GM23338 (cell line): ENCODE measurements at regions not wholly inside any gene's neighbourhood (a gene's known extent, or its start where the extent isn't known, plus 50 kb on each side); places are given as distances from the start of the nearest gene placed in this dataset.
A peak's percentile ranks its signal among the peaks of the same experiment; 100 is the strongest.

ENCODE experiments used
- ATAC-seq: fragments of 200-7000 bp; cut with Tn5 transposase; 3 replicates; pipeline ENCODE4 v1.9.1; 2020
- DNase-seq: peaks from one replicate; pipeline ENCODE4 v3.0.0-alpha.2; 2015; ENCODE audit warnings: low spot score
- H2AFZ ChIP-seq: fragments of 200-600 bp; sonication (generic); 2 replicates; pipeline ENCODE4 v1.8.0; 2016; ENCODE audit warnings: antibody characterized with exemption, mild to moderate bottlenecking, moderate library complexity
- H3F3A ChIP-seq: fragments of 200-600 bp; sonication (generic); replicated peaks from 2 replicates; pipeline ENCODE4 v1.8.0; 2017; ENCODE audit warnings: antibody characterized with exemption, mixed run types, low read depth
- H3K27ac ChIP-seq: fragments of 200-600 bp; sonication (generic); 2 replicates; pipeline ENCODE4 v1.6.1; 2016; ENCODE audit warnings: low read depth
- H3K27me3 ChIP-seq: fragments of 200-600 bp; sonication (generic); 2 replicates; pipeline ENCODE4 v1.8.0; 2016; ENCODE audit warnings: mild to moderate bottlenecking, mixed run types, moderate library complexity; ENCODE audit not compliant: insufficient read depth
- H3K36me3 ChIP-seq: fragments of 200-600 bp; sonication (generic); 2 replicates; pipeline ENCODE4 v1.8.0; 2016; ENCODE audit warnings: mild to moderate bottlenecking; ENCODE audit not compliant: insufficient read depth
- H3K4me1 ChIP-seq: fragments of 200-600 bp; sonication (generic); 2 replicates; pipeline ENCODE4 v1.8.0; 2016; ENCODE audit warnings: mild to moderate bottlenecking, moderate library complexity; ENCODE audit not compliant: insufficient read depth
- H3K4me2 ChIP-seq: fragments of 200-600 bp; sonication (generic); 2 replicates; pipeline ENCODE4 v1.7.1; 2017; ENCODE audit warnings: mixed run types
- H3K4me3 ChIP-seq: fragments of 200-600 bp; sonication (generic); 2 replicates; pipeline ENCODE4 v1.6.1; 2016; ENCODE audit warnings: mixed run types
- H3K79me2 ChIP-seq: fragments of 200-600 bp; sonication (generic); replicated peaks from 2 replicates; pipeline ENCODE4 v1.8.0; 2017; ENCODE audit warnings: mild to moderate bottlenecking; ENCODE audit not compliant: insufficient read depth
- H3K9me2 ChIP-seq: fragments of 200-600 bp; sonication (generic); 2 replicates; pipeline ENCODE4 v1.8.0; 2017; ENCODE audit not compliant: insufficient read depth
- H4K20me1 ChIP-seq: fragments of 200-600 bp; sonication (generic); replicated peaks from 2 replicates; pipeline ENCODE4 v1.8.0; 2017; ENCODE audit warnings: mild to moderate bottlenecking; ENCODE audit not compliant: insufficient read depth
- H3K27ac Mint-ChIP-seq: 2 replicates; pipeline ENCODE4 v1.8.0; 2020; ENCODE audit warnings: inconsistent platforms, mild to moderate bottlenecking, moderate library complexity, mixed read lengths
- H3K27me3 Mint-ChIP-seq: 3 replicates; pipeline ENCODE4 v1.8.0; 2022; ENCODE audit warnings: low read depth, mild to moderate bottlenecking, moderate library complexity, mixed read lengths, inconsistent platforms; ENCODE audit not compliant: insufficient read depth, poor library complexity
- H3K36me3 Mint-ChIP-seq: 3 replicates; pipeline ENCODE4 v1.8.0; 2021; ENCODE audit warnings: low read depth, mild to moderate bottlenecking, inconsistent platforms, moderate library complexity, mixed read lengths
- H3K4me1 Mint-ChIP-seq: 3 replicates; pipeline ENCODE4 v1.8.0; 2020; ENCODE audit warnings: mild to moderate bottlenecking, inconsistent platforms, mixed read lengths
- H3K4me3 Mint-ChIP-seq: 3 replicates; pipeline ENCODE4 v1.8.0; 2021; ENCODE audit warnings: moderate library complexity, mild to moderate bottlenecking, inconsistent platforms, mixed read lengths
- H3K9me3 Mint-ChIP-seq: 3 replicates; pipeline ENCODE4 v1.8.0; 2020; ENCODE audit warnings: moderate library complexity, mild to moderate bottlenecking, inconsistent platforms, mixed read lengths
- EZH2 ChIP-seq: fragments of 200-600 bp; sonication (generic); IDR thresholded peaks from one replicate; pipeline ENCODE4 v1.8.0; 2017; ENCODE audit warnings: antibody characterized with exemption, mild to moderate bottlenecking, low read depth; ENCODE audit not compliant: unreplicated experiment
- JUNB ChIP-seq: IDR thresholded peaks from one replicate; pipeline ENCODE4 v1.6.1; 2016; ENCODE audit warnings: antibody characterized with exemption; ENCODE audit not compliant: unreplicated experiment
- ZNF331 ChIP-seq: fragments of 250-450 bp; sonication (Bioruptor Pico); IDR thresholded peaks from 2 replicates; pipeline ENCODE4 v1.5.0; 2020; ENCODE audit warnings: low read depth, mild to moderate bottlenecking, moderate library complexity
- TF ChIP-seq, protein P1 (sequence below), 2 experiments: fragments of 200-600 bp in 1 of 2; sonication (generic) in 1 of 2; conservative IDR thresholded peaks; 2 replicates each; pipeline versions ENCODE4 v1.5.1 to v1.6.1; 2016 to 2017; ENCODE audit warnings: antibody characterized with exemption in 2 of 2, low read depth in 2 of 2, mild to moderate bottlenecking in 2 of 2, moderate library complexity in 1 of 2
- TF ChIP-seq, protein P2 (sequence below): IDR thresholded peaks from 2 replicates; pipeline ENCODE4 v1.6.1; 2016; ENCODE audit warnings: antibody characterized with exemption
- TF ChIP-seq, protein P3 (sequence below): IDR thresholded peaks from one replicate; pipeline ENCODE4 v1.6.1; 2018; ENCODE audit warnings: antibody characterized with exemption; ENCODE audit not compliant: unreplicated experiment

DNA sequence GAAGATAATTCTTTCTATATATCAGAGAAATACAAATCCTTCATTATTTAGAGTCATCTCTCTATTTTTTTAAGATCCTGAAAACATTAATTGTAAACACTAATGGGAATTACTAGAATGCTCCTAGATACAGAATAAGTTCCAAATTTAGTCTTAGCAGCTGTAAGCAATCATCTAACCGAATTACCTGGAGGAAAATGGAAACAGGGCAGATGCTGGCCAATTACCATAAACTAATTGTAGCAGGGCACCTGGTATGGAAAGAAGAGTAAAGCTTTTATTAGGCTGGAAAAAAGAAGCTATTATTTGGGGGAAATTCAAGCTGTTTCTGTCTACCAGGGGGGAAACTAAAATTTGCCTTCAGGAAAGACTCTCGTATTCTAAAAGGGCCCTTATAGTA lies 257.5 kb downstream of the MMUT start (continued):
- TF ChIP-seq, protein P1, sequence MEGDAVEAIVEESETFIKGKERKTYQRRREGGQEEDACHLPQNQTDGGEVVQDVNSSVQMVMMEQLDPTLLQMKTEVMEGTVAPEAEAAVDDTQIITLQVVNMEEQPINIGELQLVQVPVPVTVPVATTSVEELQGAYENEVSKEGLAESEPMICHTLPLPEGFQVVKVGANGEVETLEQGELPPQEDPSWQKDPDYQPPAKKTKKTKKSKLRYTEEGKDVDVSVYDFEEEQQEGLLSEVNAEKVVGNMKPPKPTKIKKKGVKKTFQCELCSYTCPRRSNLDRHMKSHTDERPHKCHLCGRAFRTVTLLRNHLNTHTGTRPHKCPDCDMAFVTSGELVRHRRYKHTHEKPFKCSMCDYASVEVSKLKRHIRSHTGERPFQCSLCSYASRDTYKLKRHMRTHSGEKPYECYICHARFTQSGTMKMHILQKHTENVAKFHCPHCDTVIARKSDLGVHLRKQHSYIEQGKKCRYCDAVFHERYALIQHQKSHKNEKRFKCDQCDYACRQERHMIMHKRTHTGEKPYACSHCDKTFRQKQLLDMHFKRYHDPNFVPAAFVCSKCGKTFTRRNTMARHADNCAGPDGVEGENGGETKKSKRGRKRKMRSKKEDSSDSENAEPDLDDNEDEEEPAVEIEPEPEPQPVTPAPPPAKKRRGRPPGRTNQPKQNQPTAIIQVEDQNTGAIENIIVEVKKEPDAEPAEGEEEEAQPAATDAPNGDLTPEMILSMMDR (conservative IDR thresholded peaks at IDR 0.05; ENCODE audit: low read depth in 2 of 2) = no peak
- TF ChIP-seq ZNF331 (CRISPR knock-in tag) (no peak), JUNB (no peak)
- TF ChIP-seq, protein P2, sequence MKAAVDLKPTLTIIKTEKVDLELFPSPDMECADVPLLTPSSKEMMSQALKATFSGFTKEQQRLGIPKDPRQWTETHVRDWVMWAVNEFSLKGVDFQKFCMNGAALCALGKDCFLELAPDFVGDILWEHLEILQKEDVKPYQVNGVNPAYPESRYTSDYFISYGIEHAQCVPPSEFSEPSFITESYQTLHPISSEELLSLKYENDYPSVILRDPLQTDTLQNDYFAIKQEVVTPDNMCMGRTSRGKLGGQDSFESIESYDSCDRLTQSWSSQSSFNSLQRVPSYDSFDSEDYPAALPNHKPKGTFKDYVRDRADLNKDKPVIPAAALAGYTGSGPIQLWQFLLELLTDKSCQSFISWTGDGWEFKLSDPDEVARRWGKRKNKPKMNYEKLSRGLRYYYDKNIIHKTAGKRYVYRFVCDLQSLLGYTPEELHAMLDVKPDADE = no peak
- TF ChIP-seq, protein P3, sequence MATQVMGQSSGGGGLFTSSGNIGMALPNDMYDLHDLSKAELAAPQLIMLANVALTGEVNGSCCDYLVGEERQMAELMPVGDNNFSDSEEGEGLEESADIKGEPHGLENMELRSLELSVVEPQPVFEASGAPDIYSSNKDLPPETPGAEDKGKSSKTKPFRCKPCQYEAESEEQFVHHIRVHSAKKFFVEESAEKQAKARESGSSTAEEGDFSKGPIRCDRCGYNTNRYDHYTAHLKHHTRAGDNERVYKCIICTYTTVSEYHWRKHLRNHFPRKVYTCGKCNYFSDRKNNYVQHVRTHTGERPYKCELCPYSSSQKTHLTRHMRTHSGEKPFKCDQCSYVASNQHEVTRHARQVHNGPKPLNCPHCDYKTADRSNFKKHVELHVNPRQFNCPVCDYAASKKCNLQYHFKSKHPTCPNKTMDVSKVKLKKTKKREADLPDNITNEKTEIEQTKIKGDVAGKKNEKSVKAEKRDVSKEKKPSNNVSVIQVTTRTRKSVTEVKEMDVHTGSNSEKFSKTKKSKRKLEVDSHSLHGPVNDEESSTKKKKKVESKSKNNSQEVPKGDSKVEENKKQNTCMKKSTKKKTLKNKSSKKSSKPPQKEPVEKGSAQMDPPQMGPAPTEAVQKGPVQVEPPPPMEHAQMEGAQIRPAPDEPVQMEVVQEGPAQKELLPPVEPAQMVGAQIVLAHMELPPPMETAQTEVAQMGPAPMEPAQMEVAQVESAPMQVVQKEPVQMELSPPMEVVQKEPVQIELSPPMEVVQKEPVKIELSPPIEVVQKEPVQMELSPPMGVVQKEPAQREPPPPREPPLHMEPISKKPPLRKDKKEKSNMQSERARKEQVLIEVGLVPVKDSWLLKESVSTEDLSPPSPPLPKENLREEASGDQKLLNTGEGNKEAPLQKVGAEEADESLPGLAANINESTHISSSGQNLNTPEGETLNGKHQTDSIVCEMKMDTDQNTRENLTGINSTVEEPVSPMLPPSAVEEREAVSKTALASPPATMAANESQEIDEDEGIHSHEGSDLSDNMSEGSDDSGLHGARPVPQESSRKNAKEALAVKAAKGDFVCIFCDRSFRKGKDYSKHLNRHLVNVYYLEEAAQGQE = no peak

DNA sequence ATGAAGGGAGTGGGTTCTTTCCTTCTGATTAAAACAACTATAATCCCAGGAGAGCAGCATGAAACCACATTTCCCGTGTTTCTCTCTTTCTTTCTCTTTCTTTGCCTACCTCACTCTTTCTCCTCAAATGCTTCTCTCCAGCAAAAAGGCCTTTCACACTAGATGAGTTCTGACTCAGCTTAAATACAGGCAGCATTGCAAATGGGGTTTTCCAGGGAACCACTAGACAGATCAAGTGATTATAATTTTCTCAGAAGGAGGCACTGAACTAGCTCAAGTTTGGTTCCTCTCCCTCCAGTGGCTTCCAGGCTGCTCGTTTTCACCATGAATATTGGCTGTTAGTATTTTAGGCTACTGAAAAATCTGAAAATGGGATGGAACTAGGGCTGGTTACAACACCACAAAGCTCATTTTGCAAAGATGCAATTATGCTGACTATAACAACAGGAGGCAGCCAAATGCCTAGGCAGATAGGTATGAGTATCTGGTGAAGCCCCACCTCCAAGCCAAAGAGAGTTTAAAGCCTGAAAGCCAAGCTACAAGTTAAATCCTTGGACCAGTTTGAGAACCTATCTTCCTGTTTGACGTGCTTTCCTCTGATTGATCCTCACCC lies 260.0 kb downstream of the MMUT start:
- ATAC-seq (no peak), DNase-seq (no peak)
- Histone ChIP-seq H3K27me3 (no peaks in the 10 kb centered on the region), H3K4me3 (no peak overlapping the region), H3K27ac (no peak overlapping the region), H3K36me3 (no peaks in the 10 kb centered on the region), H4K20me1 (no peaks in the 10 kb centered on the region), H3K4me2 (no peak overlapping the region), H2AFZ (peak overlapping the region; percentile 19; the same call in 1 of the 2 replicates), H3F3A (no peaks in the 10 kb centered on the region), H3K9me2 (no peaks in the 10 kb centered on the region; the same call in none of the 2 replicates), H3K4me1 (no peaks in the 10 kb centered on the region), H3K79me2 (no peaks in the 10 kb centered on the region)
- peaks cover 14% of the 10 kb centered on the region for H3K36me3 Mint-ChIP-seq
- H3K4me3 Mint-ChIP-seq = no peak overlapping the region
- H3K27me3 Mint-ChIP-seq = no peaks in the 10 kb centered on the region
- H3K27ac Mint-ChIP-seq = peak overlapping the region; percentile 24; the same call in 1 of the 2 replicates
- no peaks in the 10 kb centered on the region for H3K4me1 Mint-ChIP-seq
- H3K9me3 Mint-ChIP-seq = peaks cover 21% of the 10 kb centered on the region
- TF ChIP-seq, protein P3 = no peak
- TF ChIP-seq, protein P2 = no peak
- TF ChIP-seq EZH2 = no peak
